GM06990 (cell line): ENCODE measurements at regions not wholly inside any gene's neighbourhood (a gene's known extent, or its start where the extent isn't known, plus 50 kb on each side); places are given as distances from the start of the nearest gene placed in this dataset.

Source experiments
- DNase-seq: peaks from one replicate; pipeline ENCODE4 v3.0.0-alpha.2; 2011; ENCODE audit not compliant: insufficient read length; ENCODE audit errors: extremely low read depth
- H3K27me3 ChIP-seq: replicated peaks from 2 replicates; pipeline ENCODE4 v1.6.0; 2011; ENCODE audit warnings: low read length; ENCODE audit not compliant: control insufficient read depth, insufficient read depth
- H3K36me3 ChIP-seq: 2 replicates; pipeline ENCODE4 v1.5.1; 2011; ENCODE audit warnings: low read length; ENCODE audit not compliant: control insufficient read depth, insufficient read depth
- H3K4me3 ChIP-seq: replicated peaks from 2 replicates; pipeline ENCODE4 v1.5.1; 2011; ENCODE audit warnings: low read depth, mild to moderate bottlenecking, control low read depth, low read length
- TF ChIP-seq, protein P1 (sequence below): IDR thresholded peaks from 2 replicates; pipeline ENCODE4 v1.5.1; 2011; ENCODE audit warnings: low read length, control low read depth, mild to moderate bottlenecking, inconsistent platforms; ENCODE audit not compliant: insufficient read depth, poor library complexity, severe bottlenecking

DNA sequence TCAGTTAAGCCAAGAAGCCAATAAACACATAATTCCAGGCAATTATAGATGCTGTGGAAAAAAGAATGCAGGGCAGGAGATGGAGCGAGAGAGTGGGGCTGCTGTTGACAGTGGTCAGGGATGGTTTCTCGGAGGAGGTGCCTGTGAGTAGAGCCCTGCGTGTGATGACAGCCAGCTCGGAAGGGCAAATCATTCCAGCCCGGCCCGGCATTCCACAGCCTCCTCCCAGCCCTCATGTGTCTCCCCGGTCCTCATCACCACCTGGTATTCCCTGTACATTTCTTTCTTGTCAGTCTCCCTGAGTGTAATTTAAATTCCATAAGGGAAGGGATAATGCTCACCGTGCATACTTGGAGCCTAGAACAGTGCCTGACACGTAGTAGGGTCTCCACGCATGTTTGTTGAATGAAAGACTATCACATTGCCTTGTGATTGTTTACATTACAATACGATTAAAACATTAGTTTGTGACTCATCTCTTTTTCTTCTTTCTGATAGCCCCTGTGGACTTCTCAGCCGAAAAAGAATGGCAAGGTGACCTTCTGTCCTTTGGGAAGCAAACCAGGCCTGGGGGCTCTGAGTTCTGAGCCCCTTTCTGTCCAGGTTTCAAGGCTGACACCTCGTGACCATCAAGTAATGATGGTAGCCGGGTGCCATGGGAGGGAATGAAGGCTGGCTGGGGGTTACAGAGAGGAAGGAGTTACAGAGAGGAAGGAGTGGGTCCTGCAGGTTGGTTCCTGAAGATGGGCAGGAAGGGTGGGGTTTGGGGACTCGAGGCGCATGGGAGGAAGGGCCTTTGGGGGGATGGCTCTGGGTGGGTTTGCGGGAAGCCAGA is 379.5 kb upstream of the SULF2 start:
- no peaks in the 10 kb centered on the region for H3K36me3 ChIP-seq
- no peak for DNase-seq
- TF ChIP-seq, protein P1, sequence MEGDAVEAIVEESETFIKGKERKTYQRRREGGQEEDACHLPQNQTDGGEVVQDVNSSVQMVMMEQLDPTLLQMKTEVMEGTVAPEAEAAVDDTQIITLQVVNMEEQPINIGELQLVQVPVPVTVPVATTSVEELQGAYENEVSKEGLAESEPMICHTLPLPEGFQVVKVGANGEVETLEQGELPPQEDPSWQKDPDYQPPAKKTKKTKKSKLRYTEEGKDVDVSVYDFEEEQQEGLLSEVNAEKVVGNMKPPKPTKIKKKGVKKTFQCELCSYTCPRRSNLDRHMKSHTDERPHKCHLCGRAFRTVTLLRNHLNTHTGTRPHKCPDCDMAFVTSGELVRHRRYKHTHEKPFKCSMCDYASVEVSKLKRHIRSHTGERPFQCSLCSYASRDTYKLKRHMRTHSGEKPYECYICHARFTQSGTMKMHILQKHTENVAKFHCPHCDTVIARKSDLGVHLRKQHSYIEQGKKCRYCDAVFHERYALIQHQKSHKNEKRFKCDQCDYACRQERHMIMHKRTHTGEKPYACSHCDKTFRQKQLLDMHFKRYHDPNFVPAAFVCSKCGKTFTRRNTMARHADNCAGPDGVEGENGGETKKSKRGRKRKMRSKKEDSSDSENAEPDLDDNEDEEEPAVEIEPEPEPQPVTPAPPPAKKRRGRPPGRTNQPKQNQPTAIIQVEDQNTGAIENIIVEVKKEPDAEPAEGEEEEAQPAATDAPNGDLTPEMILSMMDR = no peak
- H3K27me3 ChIP-seq = no peaks in the 10 kb centered on the region
- no peak overlapping the region for H3K4me3 ChIP-seq

DNA sequence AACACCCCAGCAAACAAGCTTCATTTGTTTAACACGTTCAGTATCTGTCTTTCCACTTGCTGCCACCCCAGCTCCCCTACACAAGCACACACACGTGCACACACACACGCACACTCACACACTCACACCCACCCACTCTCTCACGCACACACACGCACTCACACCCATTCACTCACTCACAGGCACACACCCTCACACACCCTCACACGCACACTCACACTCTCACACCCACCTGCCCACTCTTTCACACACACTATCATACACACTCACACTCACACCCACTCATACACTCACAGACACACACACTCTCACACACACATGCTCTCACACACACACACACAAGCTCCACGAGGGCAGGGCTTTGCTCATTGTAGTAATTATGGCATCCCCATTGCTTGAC is 378.8 kb upstream of the SULF2 start:
- Histone ChIP-seq H3K27me3 (no peaks in the 10 kb centered on the region), H3K4me3 (no peak overlapping the region), H3K36me3 (no peaks in the 10 kb centered on the region)
- no peak for DNase-seq
- TF ChIP-seq, protein P1 = no peak

DNA sequence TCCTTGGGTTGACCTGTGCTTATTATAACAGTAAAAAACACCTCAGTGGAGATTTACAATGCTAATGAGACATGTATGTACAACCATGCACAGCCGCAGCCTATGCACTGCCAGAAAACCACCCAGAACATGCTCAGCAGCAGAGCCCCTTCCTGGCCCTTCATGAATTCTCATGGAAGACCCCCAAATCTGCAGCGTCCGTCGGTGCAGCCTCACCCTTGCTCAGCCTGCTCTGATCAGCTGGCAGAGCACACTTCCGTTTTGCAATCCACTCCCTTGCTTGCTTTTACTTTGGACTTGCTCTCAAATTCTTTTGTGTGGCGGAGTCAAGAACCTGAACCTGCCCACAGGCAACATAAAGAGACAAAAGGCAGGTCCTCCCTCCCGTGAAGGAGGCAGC is 378.2 kb upstream of the SULF2 start:
- no peaks in the 10 kb centered on the region for H3K36me3 ChIP-seq
- H3K4me3 ChIP-seq = no peak overlapping the region
- no peaks in the 10 kb centered on the region for H3K27me3 ChIP-seq
- no peak for DNase-seq
- TF ChIP-seq, protein P1 = no peak

DNA sequence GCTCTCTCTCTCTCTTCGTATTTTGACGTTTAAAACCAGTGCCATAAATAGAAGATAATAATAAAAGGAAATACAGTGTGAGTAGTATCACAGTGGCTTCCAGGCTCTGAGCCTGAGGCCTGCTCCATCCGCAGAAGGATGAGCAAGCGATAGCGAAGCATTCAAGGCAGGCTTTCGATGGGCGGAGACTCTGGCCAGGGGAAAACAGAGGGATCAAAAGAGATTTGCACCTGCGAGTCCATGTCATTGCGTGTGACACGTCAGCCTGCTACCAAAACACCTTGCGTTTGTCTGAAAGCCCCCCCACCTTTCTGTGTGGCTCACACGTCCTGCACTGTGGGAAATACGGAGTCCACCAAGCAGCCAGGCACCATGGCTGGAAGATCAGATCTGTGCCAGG is 377.3 kb upstream of the SULF2 start:
- TF ChIP-seq, protein P1 = no peak
- no peak for DNase-seq
- Histone ChIP-seq H3K4me3 (no peak overlapping the region), H3K27me3 (no peaks in the 10 kb centered on the region), H3K36me3 (no peaks in the 10 kb centered on the region)

DNA sequence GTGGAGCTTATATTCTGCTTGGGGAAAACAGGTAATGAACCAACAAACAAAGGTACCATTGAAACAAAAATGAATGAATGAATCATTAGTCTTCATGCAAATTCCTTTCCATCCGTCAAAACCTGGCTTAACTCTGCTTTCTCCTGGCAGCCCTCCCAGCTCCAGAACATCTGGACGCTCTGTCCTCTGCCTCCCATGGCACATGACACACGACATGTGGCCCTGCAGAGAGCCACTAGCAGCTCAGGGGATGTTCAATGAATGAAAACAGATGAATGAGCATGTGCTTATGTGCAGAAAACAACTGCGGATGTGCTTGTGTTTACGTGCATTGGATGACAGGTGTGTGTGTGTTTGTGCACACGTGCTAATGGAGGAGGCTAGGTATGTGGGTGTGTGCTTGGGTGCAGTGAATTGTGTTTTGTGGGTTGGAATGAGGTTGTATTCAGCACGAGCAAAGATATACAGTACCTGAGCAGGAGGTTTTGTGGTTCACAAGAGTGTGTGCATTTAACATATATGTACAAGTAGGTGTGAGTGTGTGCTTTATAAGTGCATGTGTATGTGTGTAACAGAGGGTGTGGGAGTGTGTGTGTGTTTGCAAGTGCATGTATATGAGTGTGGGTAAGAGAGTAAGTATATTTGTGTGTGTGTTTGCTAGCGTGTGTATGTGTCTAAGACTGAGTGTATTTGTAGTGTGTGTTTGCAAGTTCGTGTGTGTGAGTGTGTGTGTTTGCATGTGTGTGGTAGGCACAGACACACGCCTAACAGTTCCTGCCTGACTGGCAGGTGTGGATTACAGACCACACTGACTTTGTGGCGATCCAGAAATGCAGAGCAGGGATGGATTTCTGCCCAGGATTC is 374.1 kb upstream of the SULF2 start:
- no peak for DNase-seq
- H3K27me3 ChIP-seq = no peaks in the 10 kb centered on the region

More for the DNA sequence above, 374.1 kb upstream of the SULF2 start:
- Histone ChIP-seq H3K36me3 (no peaks in the 10 kb centered on the region), H3K4me3 (no peak overlapping the region)
- TF ChIP-seq, protein P1 = no peak
